IMR-90 (cell line): ENCODE measurements at regions not wholly inside any gene's neighbourhood (a gene's known extent, or its start where the extent isn't known, plus 50 kb on each side); places are given as distances from the start of the nearest gene placed in this dataset.

Source experiments
- ATAC-seq: fragments of 200-7000 bp; cut with Tn5 transposase; 2 replicates; pipeline ENCODE4 v1.9.1; 2020; ENCODE audit warnings: low read depth, mild to moderate bottlenecking, moderate library complexity
- BruUV-seq: library from RNA; stranded (reverse); fragments of 400-500 nt; replicated peaks from 2 replicates; lab custom pipeline; 2021; lab: Mats Ljungman, UMichigan
- CTCF ChIA-PET: fragments of 300-600 bp; formaldehyde crosslinking; extraction: SDS; loops from one replicate; lab custom pipeline; 2021; ENCODE audit warnings: antibody characterized with exemption; lab: Yijun Ruan, JAX
- POLR2A ChIA-PET: fragments of 300-600 bp; sonication (Branson Sonifier 250); formaldehyde crosslinking; loops from one replicate; lab custom pipeline; 2022; ENCODE audit warnings: antibody characterized with exemption; ENCODE audit not compliant: unreplicated experiment; lab: Charles Lee
- DNase-seq: peaks from one replicate; pipeline ENCODE4 v3.0.0; 2013
- H2AFZ ChIP-seq: replicated peaks from 2 replicates; pipeline ENCODE3; 2013; ENCODE audit warnings: low read length, mild to moderate bottlenecking; ENCODE audit not compliant: poor library complexity
- H2AK5ac ChIP-seq: 2 replicates; pipeline ENCODE4 v1.6.1; 2013; ENCODE audit warnings: low read depth, low read length, inconsistent platforms
- H2AK9ac ChIP-seq: replicated peaks from 2 replicates; pipeline ENCODE3; 2013; ENCODE audit warnings: mild to moderate bottlenecking, low read depth, low read length, moderate library complexity; ENCODE audit not compliant: poor library complexity
- H2BK120ac ChIP-seq: 2 replicates; pipeline ENCODE4 v1.6.1; 2013; ENCODE audit warnings: low read depth, low read length, inconsistent platforms
- H2BK15ac ChIP-seq: 3 replicates; pipeline ENCODE4 v1.6.1; 2013; ENCODE audit warnings: low read depth, low read length, inconsistent platforms
- H2BK20ac ChIP-seq: 2 replicates; pipeline ENCODE4 v1.6.1; 2013; ENCODE audit warnings: low read depth, mild to moderate bottlenecking, inconsistent platforms, low read length, moderate library complexity
- H2BK5ac ChIP-seq: 2 replicates; pipeline ENCODE4 v1.6.1; 2013; ENCODE audit warnings: mild to moderate bottlenecking, low read depth, low read length, inconsistent platforms; ENCODE audit not compliant: poor library complexity, severe bottlenecking
- H3K14ac ChIP-seq: replicated peaks from 2 replicates; pipeline ENCODE4 v1.6.1; 2013; ENCODE audit warnings: low read depth, low read length, inconsistent platforms
- H3K18ac ChIP-seq: 2 replicates; pipeline ENCODE4 v1.6.1; 2013; ENCODE audit warnings: low read depth, low read length, control low read depth
- H3K23ac ChIP-seq: 2 replicates; pipeline ENCODE4 v1.6.1; 2013; ENCODE audit warnings: low read depth, low read length, inconsistent platforms
- H3K27ac ChIP-seq: 2 replicates; pipeline ENCODE4 v1.5.1; 2013; ENCODE audit warnings: mild to moderate bottlenecking, control low read depth, low read length; ENCODE audit not compliant: insufficient read depth
- H3K27me3 ChIP-seq: 2 replicates; pipeline ENCODE4 v1.6.1; 2013; ENCODE audit warnings: low read length; ENCODE audit not compliant: control insufficient read depth, insufficient read depth
- H3K36me3 ChIP-seq: 2 replicates; pipeline ENCODE4 v1.6.1; 2013; ENCODE audit warnings: low read length, mixed read lengths; ENCODE audit not compliant: control insufficient read depth, insufficient read depth
- H3K4ac ChIP-seq: 2 replicates; pipeline ENCODE4 v1.6.1; 2013; ENCODE audit warnings: low read depth, low read length, inconsistent platforms
- H3K4me1 ChIP-seq: 2 replicates; pipeline ENCODE4 v1.6.1; 2013; ENCODE audit warnings: low read length, mixed read lengths; ENCODE audit not compliant: control insufficient read depth, insufficient read depth
- H3K4me2 ChIP-seq: 2 replicates; pipeline ENCODE4 v1.6.1; 2013; ENCODE audit warnings: low read depth, mild to moderate bottlenecking, control low read depth, low read length, moderate library complexity
- H3K4me3 ChIP-seq: 2 replicates; pipeline ENCODE4 v1.5.1; 2013; ENCODE audit warnings: low read depth, mild to moderate bottlenecking, control low read depth, low read length, moderate library complexity; ENCODE audit not compliant: insufficient read depth
- H3K56ac ChIP-seq: 2 replicates; pipeline ENCODE4 v1.6.1; 2013; ENCODE audit warnings: low read length, inconsistent platforms; ENCODE audit not compliant: insufficient read depth; ENCODE audit errors: extremely low read depth
- H3K79me1 ChIP-seq, 2 experiments: 2 replicates each; pipeline ENCODE4 v1.6.1; 2013; ENCODE audit warnings: low read length in 2 of 2, inconsistent platforms in 1 of 2, low read depth in 1 of 2
- H3K9ac ChIP-seq: 2 replicates; pipeline ENCODE4 v1.6.1; 2013; ENCODE audit warnings: low read depth, low read length, control low read depth
- H3K9me1 ChIP-seq: 2 replicates; pipeline ENCODE4 v1.6.1; 2013; ENCODE audit warnings: low read length, inconsistent platforms; ENCODE audit not compliant: insufficient read depth
- H3K9me3 ChIP-seq: 2 replicates; pipeline ENCODE4 v1.6.1; 2013; ENCODE audit warnings: low read length; ENCODE audit not compliant: control insufficient read depth, insufficient read depth
- H4K20me1 ChIP-seq: 2 replicates; pipeline ENCODE4 v1.6.1; 2013; ENCODE audit warnings: low read length, inconsistent platforms; ENCODE audit not compliant: insufficient read depth
- H4K5ac ChIP-seq: 2 replicates; pipeline ENCODE4 v1.6.1; 2013; ENCODE audit warnings: mild to moderate bottlenecking, low read depth, low read length, control low read depth
- H4K8ac ChIP-seq, 2 experiments: 2 replicates each; pipeline ENCODE4 v1.6.1; 2013; ENCODE audit warnings: low read depth in 2 of 2, low read length in 2 of 2, control low read depth in 1 of 2, inconsistent platforms in 1 of 2
- H4K91ac ChIP-seq: 2 replicates; pipeline ENCODE4 v1.6.1; 2013; ENCODE audit warnings: low read depth, low read length, inconsistent platforms; ENCODE audit not compliant: insufficient read depth
- BHLHE40 ChIP-seq: fragments of 150-350 bp; IDR thresholded peaks from 2 replicates; pipeline ENCODE4 v1.6.1; 2016; ENCODE audit warnings: mild to moderate bottlenecking, low read depth, low read length
- CEBPB ChIP-seq: IDR thresholded peaks from 2 replicates; pipeline ENCODE4 v1.6.1; 2012; ENCODE audit warnings: low read depth, low read length, improper control_type of control experiment
- RFX5 ChIP-seq: IDR thresholded peaks from 2 replicates; pipeline ENCODE4 v1.8.0; 2012; ENCODE audit warnings: low read depth, mild to moderate bottlenecking, low read length, moderate library complexity
- WGBS, 2 experiments: methylation state at CpG; one replicate each; pipeline versions ENCODE4 v1.1.5 to v1.1.7; 2013; ENCODE audit warnings: missing lambda C conversion rate in 2 of 2; ENCODE audit not compliant: insufficient read length in 1 of 2; ENCODE audit errors: extremely low coverage in 2 of 2; 5-methylcytosine and 5-hydroxymethylcytosine counted together
- dilution Hi-C: fragments of 300-500 bp; cut with HindIII; formaldehyde crosslinking; loops from one replicate; pipeline ENCODE4 v1.14.3; 2018; ENCODE audit warnings: low sequenced_read_pairs; ENCODE audit not compliant: unreplicated experiment
- in situ Hi-C: fragments of 300-500 bp; cut with MboI; formaldehyde crosslinking; loops from 3 replicates; pipeline ENCODE4 v1.14.3; 2019; ENCODE audit warnings: low sequenced_read_pairs, inconsistent platforms, mixed read lengths
- intact Hi-C: fragments of 100-400 bp; cut with micrococcal nuclease; formaldehyde crosslinking; loops from 2 replicates; pipeline ENCODE4 v1.10.0; 2022

- Histone ChIP-seq H2BK120ac (no peak overlapping the region), H4K8ac (no peak overlapping the region), H3K4me1 (no peaks in the 10 kb centered on the region), H3K79me1 (no peaks in the 10 kb centered on the region), H3K4me3 (no peak overlapping the region), H3K27ac (no peak overlapping the region), H4K91ac (no peak overlapping the region), H3K23ac (no peak overlapping the region), H2AK9ac (no peak overlapping the region), H3K56ac (no peak overlapping the region), H2BK5ac (no peak overlapping the region), H2AFZ (no peak overlapping the region), H3K36me3 (no peaks in the 10 kb centered on the region), H4K5ac (no peak overlapping the region), H3K4me2 (no peak overlapping the region), H2AK5ac (no peak overlapping the region), H3K14ac (no peak overlapping the region), H2BK15ac (no peak overlapping the region), H3K9me3 (peaks cover 45% of the 10 kb centered on the region), H2BK20ac (no peak overlapping the region), H3K27me3 (no peaks in the 10 kb centered on the region), H3K9ac (no peak overlapping the region), H3K4ac (no peak overlapping the region), H3K9me1 (no peaks in the 10 kb centered on the region), H4K20me1 (no peaks in the 10 kb centered on the region), H3K18ac (no peak overlapping the region)
- intact Hi-C loops, result no loop called here
- in situ Hi-C loops, result no loop called here
- ChIA-PET CTCF (no interaction called here), POLR2A (no interaction called here)
- 92% methylated on average over 2 of the region's 10 CpGs; no CpG with 5 or more reads in 1 of the 2 experiments for WGBS, 2 experiments
- DNase-seq (no peak), ATAC-seq (no peak)
- dilution Hi-C loops, result no loop called here
- no peak for TF ChIP-seq CEBPB
- no peak for TF ChIP-seq RFX5
- no peak for TF ChIP-seq BHLHE40
- no TSS peak for BruUV-seq
Measured at GRCh38 chr13:111552891-111553655, 232.6 kb downstream of the TEX29 start.
